ENCODE measurements at regions not wholly inside any gene's neighbourhood (a gene's known extent, or its start where the extent isn't known, plus 50 kb on each side); places are given as distances from the start of the nearest gene placed in this dataset.

DNA sequence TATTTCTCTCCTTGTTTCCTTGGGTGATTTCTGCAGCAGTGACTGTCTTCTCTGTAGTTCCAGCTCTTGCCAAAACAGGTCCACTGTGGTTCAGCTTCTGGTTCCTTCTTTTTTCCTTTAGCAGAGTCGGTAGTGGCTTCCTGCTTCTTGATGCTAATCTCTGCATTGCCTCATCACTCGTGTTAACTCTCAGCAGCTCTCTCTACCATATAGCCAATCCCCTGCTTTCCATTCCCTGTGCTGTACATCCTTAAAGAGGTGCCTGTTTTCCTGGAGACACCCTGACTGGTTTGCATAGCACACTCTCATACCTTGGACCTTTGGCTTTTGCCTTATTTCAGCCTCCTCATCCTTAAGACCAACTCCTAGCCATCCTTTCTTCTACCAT is 191.2 kb upstream of the LNX1 start:
- Histone ChIP-seq H3K27me3 (ENCODE audit: insufficient read depth, poor library complexity, severe bottlenecking) (no peaks in the 10 kb centered on the region), H3K27ac (replicated peaks) (no peak overlapping the region), H3K4me3 (replicated peaks; ENCODE audit: insufficient read depth, low read length) (no peak overlapping the region)
- TF ChIP-seq SPI1 (IDR thresholded peaks at IDR 0.05; ENCODE audit: borderline replicate concordance, low read depth) (no peak; the same call in 1 of the 2 replicates), POLR2AphosphoS5 (IDR thresholded peaks at IDR 0.05; ENCODE audit: low read depth) (no peak), GABPA (IDR thresholded peaks at IDR 0.05; ENCODE audit: low read depth) (no peak)
- TF ChIP-seq, protein P1, sequence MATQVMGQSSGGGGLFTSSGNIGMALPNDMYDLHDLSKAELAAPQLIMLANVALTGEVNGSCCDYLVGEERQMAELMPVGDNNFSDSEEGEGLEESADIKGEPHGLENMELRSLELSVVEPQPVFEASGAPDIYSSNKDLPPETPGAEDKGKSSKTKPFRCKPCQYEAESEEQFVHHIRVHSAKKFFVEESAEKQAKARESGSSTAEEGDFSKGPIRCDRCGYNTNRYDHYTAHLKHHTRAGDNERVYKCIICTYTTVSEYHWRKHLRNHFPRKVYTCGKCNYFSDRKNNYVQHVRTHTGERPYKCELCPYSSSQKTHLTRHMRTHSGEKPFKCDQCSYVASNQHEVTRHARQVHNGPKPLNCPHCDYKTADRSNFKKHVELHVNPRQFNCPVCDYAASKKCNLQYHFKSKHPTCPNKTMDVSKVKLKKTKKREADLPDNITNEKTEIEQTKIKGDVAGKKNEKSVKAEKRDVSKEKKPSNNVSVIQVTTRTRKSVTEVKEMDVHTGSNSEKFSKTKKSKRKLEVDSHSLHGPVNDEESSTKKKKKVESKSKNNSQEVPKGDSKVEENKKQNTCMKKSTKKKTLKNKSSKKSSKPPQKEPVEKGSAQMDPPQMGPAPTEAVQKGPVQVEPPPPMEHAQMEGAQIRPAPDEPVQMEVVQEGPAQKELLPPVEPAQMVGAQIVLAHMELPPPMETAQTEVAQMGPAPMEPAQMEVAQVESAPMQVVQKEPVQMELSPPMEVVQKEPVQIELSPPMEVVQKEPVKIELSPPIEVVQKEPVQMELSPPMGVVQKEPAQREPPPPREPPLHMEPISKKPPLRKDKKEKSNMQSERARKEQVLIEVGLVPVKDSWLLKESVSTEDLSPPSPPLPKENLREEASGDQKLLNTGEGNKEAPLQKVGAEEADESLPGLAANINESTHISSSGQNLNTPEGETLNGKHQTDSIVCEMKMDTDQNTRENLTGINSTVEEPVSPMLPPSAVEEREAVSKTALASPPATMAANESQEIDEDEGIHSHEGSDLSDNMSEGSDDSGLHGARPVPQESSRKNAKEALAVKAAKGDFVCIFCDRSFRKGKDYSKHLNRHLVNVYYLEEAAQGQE (IDR thresholded peaks at IDR 0.05; ENCODE audit: insufficient replicate concordance, low read depth): no peak
- TF ChIP-seq, protein P2, sequence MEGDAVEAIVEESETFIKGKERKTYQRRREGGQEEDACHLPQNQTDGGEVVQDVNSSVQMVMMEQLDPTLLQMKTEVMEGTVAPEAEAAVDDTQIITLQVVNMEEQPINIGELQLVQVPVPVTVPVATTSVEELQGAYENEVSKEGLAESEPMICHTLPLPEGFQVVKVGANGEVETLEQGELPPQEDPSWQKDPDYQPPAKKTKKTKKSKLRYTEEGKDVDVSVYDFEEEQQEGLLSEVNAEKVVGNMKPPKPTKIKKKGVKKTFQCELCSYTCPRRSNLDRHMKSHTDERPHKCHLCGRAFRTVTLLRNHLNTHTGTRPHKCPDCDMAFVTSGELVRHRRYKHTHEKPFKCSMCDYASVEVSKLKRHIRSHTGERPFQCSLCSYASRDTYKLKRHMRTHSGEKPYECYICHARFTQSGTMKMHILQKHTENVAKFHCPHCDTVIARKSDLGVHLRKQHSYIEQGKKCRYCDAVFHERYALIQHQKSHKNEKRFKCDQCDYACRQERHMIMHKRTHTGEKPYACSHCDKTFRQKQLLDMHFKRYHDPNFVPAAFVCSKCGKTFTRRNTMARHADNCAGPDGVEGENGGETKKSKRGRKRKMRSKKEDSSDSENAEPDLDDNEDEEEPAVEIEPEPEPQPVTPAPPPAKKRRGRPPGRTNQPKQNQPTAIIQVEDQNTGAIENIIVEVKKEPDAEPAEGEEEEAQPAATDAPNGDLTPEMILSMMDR (IDR thresholded peaks at IDR 0.05; ENCODE audit: insufficient read depth, low read length): no peak
- peak in 1 of 2 experiments; percentile 14 for DNase-seq (ENCODE audit: low read depth in 1 of 2, low spot score in 1 of 2)

DNA sequence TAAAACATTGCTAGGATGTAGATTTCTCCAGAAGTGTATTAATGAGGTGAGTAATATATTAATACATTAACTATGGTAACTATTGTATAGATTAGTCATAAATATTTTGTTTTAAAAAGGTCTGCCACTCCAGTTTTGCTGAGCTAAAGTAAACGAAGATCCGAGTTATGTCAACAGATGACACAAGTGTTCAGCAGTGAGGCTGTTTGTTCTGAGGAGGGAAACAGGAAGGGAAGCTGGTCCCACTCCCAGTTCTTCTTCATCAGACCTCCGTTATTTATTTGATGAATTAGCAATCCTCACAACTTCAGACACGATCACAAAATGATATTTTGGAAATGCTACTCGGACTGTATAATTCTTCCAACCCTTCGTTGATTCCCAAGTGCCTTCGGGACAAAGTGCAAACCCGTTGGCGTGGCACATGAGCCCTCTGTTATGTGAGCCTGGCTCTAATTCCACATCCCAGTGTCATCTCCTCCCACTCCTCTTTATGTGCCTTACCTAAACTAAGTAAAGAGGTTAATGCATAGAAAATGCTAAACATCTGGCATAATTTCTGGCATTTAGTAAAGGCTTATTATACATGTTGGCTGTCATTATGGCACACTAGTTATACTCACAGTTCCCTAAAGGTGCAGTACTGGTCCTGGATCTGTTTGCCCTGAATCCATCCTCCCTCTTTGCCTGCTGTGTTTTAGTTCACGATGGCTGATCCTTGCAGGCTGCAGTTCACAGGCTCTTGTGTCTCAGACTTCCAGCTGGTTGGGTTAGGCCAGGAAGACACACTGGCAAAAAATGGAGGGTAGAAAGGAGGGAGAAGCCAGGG is 190.6 kb upstream of the LNX1 start:
- Histone ChIP-seq H3K27ac (replicated peaks) (no peak overlapping the region), H3K4me3 (replicated peaks; ENCODE audit: insufficient read depth, low read length) (no peak overlapping the region), H3K27me3 (ENCODE audit: insufficient read depth, poor library complexity, severe bottlenecking) (no peaks in the 10 kb centered on the region)
- TF ChIP-seq, protein P2 (IDR thresholded peaks at IDR 0.05; ENCODE audit: insufficient read depth, low read length): no peak
- TF ChIP-seq, protein P1 (IDR thresholded peaks at IDR 0.05; ENCODE audit: insufficient replicate concordance, low read depth): no peak
- TF ChIP-seq SPI1 (IDR thresholded peaks at IDR 0.05; ENCODE audit: borderline replicate concordance, low read depth): no peak
- TF ChIP-seq POLR2AphosphoS5 (IDR thresholded peaks at IDR 0.05; ENCODE audit: low read depth): no peak
- no peak for TF ChIP-seq GABPA (IDR thresholded peaks at IDR 0.05; ENCODE audit: low read depth)
- DNase-seq (ENCODE audit: low read depth in 1 of 2, low spot score in 1 of 2): no peak

DNA sequence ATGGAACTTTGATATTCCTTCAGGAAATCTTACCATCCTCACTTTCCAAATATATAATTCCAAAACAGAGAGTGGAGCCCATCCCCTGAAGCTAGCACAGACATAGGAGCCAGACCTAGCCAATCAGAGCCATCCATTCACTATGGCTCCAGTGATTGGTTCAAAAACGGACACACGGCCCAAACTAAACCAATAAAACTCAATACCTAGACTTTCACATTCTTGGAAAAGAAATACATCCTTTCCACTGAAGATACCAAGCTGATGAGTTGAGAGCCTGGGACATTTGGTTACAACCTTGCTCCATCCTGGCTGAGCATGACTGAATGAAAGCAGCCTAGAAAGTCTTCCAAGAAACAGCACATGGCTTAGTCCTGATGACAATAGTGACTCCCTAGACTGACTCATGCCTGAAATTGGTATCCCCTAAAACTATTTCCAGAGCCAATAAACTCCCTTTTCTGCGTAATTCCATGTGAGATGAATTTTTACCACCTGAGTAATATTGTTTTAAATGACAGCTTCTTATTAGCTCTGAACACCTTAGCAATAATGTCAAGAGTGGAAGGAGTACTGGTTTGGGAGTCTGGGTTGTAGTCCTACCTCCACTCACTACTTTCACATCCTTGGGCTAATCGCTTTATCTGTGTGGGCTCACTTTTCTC is 189.6 kb upstream of the LNX1 start:
- H3K27me3 ChIP-seq (ENCODE audit: insufficient read depth, poor library complexity, severe bottlenecking): no peaks in the 10 kb centered on the region
- no peak for DNase-seq (ENCODE audit: low read depth in 1 of 2, low spot score in 1 of 2)
- no peak for TF ChIP-seq POLR2AphosphoS5 (IDR thresholded peaks at IDR 0.05; ENCODE audit: low read depth)
- TF ChIP-seq, protein P2 (IDR thresholded peaks at IDR 0.05; ENCODE audit: insufficient read depth, low read length): no peak
- no peak for TF ChIP-seq GABPA (IDR thresholded peaks at IDR 0.05; ENCODE audit: low read depth)
- no peak for TF ChIP-seq SPI1 (IDR thresholded peaks at IDR 0.05; ENCODE audit: borderline replicate concordance, low read depth)
- TF ChIP-seq, protein P1 (IDR thresholded peaks at IDR 0.05; ENCODE audit: insufficient replicate concordance, low read depth): no peak
- H3K27ac ChIP-seq (replicated peaks): no peak overlapping the region
- H3K4me3 ChIP-seq (replicated peaks; ENCODE audit: insufficient read depth, low read length): no peak overlapping the region
